NCI-H69 (cell line): ENCODE measurements at regions not wholly inside any gene's neighbourhood (a gene's known extent, or its start where the extent isn't known, plus 50 kb on each side); places are given as distances from the start of the nearest gene placed in this dataset.

Experiments used
- DNase-seq: peaks from one replicate; lab custom pipeline; 2025; lab: John Stamatoyannopoulos, UW

- DNase-seq: no peak
Observed at GRCh38 chr1:112219267-112219666, 176.7 kb upstream of the CTTNBP2NL start.

- no peak for DNase-seq
Observed at GRCh38 chr1:112230232-112230631, 165.8 kb upstream of the CTTNBP2NL start.

GRCh38 chr1:112231331-112231730, 164.7 kb upstream of the CTTNBP2NL start:
- no peak for DNase-seq

- no peak for DNase-seq
Observed at GRCh38 chr1:112232848-112233247, 163.2 kb upstream of the CTTNBP2NL start.

- DNase-seq: no peak
Observed at GRCh38 chr1:112234710-112235109, 161.3 kb upstream of the CTTNBP2NL start.

- peak; percentile 75 for DNase-seq
Observed at GRCh38 chr1:112237983-112238545, 157.9 kb upstream of the CTTNBP2NL start.

- no peak for DNase-seq
Observed at GRCh38 chr1:112239683-112240330, 156.2 kb upstream of the CTTNBP2NL start.

GRCh38 chr1:112242470-112242869, 153.5 kb upstream of the CTTNBP2NL start:
- DNase-seq: no peak

- DNase-seq: no peak
Observed at GRCh38 chr1:112244131-112244530, 151.9 kb upstream of the CTTNBP2NL start.

- DNase-seq: no peak
Observed at GRCh38 chr1:112245114-112245513, 150.9 kb upstream of the CTTNBP2NL start.

GRCh38 chr1:112247036-112247597, 148.9 kb upstream of the CTTNBP2NL start:
- peak; percentile 95 for DNase-seq

- peak; percentile 42 for DNase-seq
Observed at GRCh38 chr1:112247961-112248360, 148.1 kb upstream of the CTTNBP2NL start.

GRCh38 chr1:112250892-112251291, 145.1 kb upstream of the CTTNBP2NL start:
- DNase-seq: no peak

GRCh38 chr1:112251766-112252506, 144.1 kb upstream of the CTTNBP2NL start:
- DNase-seq: no peak

- no peak for DNase-seq
Observed at GRCh38 chr1:112253366-112253765, 142.6 kb upstream of the CTTNBP2NL start.

GRCh38 chr1:112255080-112255479, 140.9 kb upstream of the CTTNBP2NL start:
- DNase-seq: no peak

GRCh38 chr1:112256411-112256810, 139.6 kb upstream of the CTTNBP2NL start:
- DNase-seq: no peak

GRCh38 chr1:112257043-112257835, 138.8 kb upstream of the CTTNBP2NL start:
- DNase-seq: no peak

GRCh38 chr1:112260699-112261098, 135.3 kb upstream of the CTTNBP2NL start:
- no peak for DNase-seq

GRCh38 chr1:112262316-112262715, 133.7 kb upstream of the CTTNBP2NL start:
- DNase-seq: no peak

GRCh38 chr1:112263042-112263441, 133.0 kb upstream of the CTTNBP2NL start:
- no peak for DNase-seq

- DNase-seq: no peak
Observed at GRCh38 chr1:112263453-112263852, 132.6 kb upstream of the CTTNBP2NL start.
